Effector memory CD8-positive, alpha-beta T cell (primary cell): ENCODE measurements at regions not wholly inside any gene's neighbourhood (a gene's known extent, or its start where the extent isn't known, plus 50 kb on each side); places are given as distances from the start of the nearest gene placed in this dataset.

Experiments used
- ATAC-seq: fragments of 150-1000 bp; cut with Tn5 transposase; replicated peaks from 2 replicates; pipeline ENCODE4 v1.10.0; 2021; ENCODE audit warnings: mild to moderate bottlenecking, moderate library complexity
- DNase-seq, 3 experiments: peaks; one replicate each; pipeline ENCODE4 v3.0.0; 2021
- H3K27ac Mint-ChIP-seq, 2 donors: one replicate each; pipeline ENCODE4 v1.8.0; 2022; ENCODE audit warnings: mild to moderate bottlenecking in 2 of 2, mixed read lengths in 2 of 2, moderate library complexity in 2 of 2
- H3K27me3 Mint-ChIP-seq, 2 donors: one replicate each; pipeline ENCODE4 v1.8.0; 2022; ENCODE audit warnings: mixed read lengths in 2 of 2
- H3K36me3 Mint-ChIP-seq: one replicate; pipeline ENCODE4 v1.8.0; 2022; ENCODE audit warnings: mild to moderate bottlenecking, moderate library complexity, mixed read lengths; ENCODE audit not compliant: insufficient read depth
- H3K4me1 Mint-ChIP-seq, 2 donors: one replicate each; pipeline ENCODE4 v1.8.0; 2022; ENCODE audit warnings: low read depth in 2 of 2, mixed read lengths in 2 of 2
- H3K4me3 Mint-ChIP-seq, 2 donors: one replicate each; pipeline ENCODE4 v1.8.0; 2022; ENCODE audit warnings: mild to moderate bottlenecking in 2 of 2, mixed read lengths in 2 of 2, moderate library complexity in 2 of 2
- H3K9me3 Mint-ChIP-seq, 2 donors: one replicate each; pipeline ENCODE4 v1.8.0; 2022; ENCODE audit warnings: mixed read lengths in 2 of 2

DNA sequence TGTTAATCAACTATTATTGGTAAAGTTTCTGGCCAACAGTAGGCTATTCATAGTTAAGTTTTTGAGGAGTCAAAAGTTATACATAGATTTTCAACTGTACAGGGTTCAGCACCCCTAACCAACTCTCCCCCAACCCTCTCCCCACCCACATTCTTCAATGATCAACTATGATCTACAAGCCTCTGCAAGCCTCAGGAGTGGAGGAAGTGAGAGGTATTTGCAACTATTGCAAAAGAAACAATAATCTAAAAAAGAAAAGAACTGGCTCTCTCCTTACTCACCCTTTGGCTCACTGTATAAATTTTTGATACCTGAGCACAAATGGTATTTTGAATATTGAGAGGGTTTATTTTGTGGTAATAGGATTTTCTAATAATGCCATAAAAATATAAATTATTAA is 179.8 kb downstream of the IPMK start:
- H3K4me3 Mint-ChIP-seq, result no peak overlapping the region
- H3K27me3 Mint-ChIP-seq, result peaks cover 6 to 7% of the 10 kb centered on the region in 2 donors
- no peaks in the 10 kb centered on the region for H3K36me3 Mint-ChIP-seq
- H3K4me1 Mint-ChIP-seq, result no peaks in the 10 kb centered on the region
- ATAC-seq (no peak), DNase-seq (no peak)
- H3K27ac Mint-ChIP-seq, result no peak overlapping the region
- peaks cover 0 to 2% of the 10 kb centered on the region in 2 donors for H3K9me3 Mint-ChIP-seq

DNA sequence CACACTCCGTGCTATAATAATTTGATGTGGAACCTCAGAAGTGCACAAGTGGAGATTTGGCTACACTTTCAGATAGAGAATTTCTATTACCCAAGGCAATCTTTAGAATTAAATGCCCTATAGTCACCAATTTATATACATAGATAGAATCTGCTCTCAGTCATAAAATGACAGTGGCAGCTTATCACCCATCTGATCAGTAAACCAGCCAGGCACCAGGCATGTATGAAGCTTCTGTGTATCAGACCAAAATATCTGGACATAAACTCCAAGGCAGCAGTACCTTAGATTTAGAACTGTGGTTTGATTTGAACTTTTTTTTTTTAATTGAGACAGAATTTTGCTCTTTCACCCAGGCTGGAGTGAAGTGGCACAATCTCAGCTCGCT is 180.9 kb downstream of the IPMK start:
- ATAC-seq (no peak), DNase-seq (no peak)
- H3K27ac Mint-ChIP-seq, result no peak overlapping the region
- H3K36me3 Mint-ChIP-seq, result no peaks in the 10 kb centered on the region
- no peak overlapping the region for H3K4me3 Mint-ChIP-seq
- H3K27me3 Mint-ChIP-seq, result peaks cover 6 to 7% of the 10 kb centered on the region in 2 donors
- no peaks in the 10 kb centered on the region for H3K4me1 Mint-ChIP-seq
- H3K9me3 Mint-ChIP-seq, result peaks cover 0 to 2% of the 10 kb centered on the region in 2 donors

DNA sequence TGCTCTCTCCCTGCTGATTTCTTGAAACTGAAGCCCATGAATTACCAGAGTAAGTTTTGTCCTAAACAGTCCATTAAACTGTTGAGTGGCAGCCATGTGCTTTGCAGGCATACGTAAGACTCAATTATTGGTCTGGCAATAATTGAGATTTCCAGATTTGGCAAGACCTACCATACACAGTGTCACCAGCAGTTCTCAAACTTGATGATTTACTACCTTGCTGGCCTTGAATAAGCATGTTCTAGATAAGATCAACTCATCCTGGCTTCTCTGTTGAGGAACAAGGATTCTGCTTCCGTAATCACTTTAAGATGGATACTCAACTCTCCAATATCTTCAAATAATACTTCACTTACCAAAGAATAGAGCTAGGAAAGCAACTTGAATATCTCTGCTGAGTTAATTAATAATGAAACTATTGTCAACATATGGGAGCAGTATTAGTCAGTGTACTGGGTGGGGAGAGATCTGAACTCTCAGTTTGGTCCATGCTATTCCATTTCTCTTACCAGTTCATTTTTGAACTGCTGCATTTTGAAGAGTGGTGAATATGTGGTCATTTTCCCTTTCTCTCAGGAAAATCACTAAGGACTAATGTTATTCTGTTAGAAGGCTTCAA is 181.4 kb downstream of the IPMK start:
- no peak overlapping the region for H3K4me3 Mint-ChIP-seq
- H3K27ac Mint-ChIP-seq, result no peak overlapping the region
- H3K9me3 Mint-ChIP-seq, result peaks cover 0 to 2% of the 10 kb centered on the region in 2 donors
- H3K27me3 Mint-ChIP-seq, result peaks cover 6 to 7% of the 10 kb centered on the region in 2 donors
- DNase-seq (no peak), ATAC-seq (no peak)
- H3K36me3 Mint-ChIP-seq, result no peaks in the 10 kb centered on the region
- no peaks in the 10 kb centered on the region for H3K4me1 Mint-ChIP-seq

- Mint-ChIP-seq H3K9me3 (peaks cover 0 to 2% of the 10 kb centered on the region in 2 donors), H3K4me1 (no peaks in the 10 kb centered on the region), H3K27ac (no peak overlapping the region), H3K27me3 (peaks cover 6 to 15% of the 10 kb centered on the region in 2 donors), H3K36me3 (no peaks in the 10 kb centered on the region), H3K4me3 (no peak overlapping the region)
- no peak for DNase-seq
- ATAC-seq, result no peak
Observed at GRCh38 chr10:58082248-58082647, 185.4 kb downstream of the IPMK start.

DNA sequence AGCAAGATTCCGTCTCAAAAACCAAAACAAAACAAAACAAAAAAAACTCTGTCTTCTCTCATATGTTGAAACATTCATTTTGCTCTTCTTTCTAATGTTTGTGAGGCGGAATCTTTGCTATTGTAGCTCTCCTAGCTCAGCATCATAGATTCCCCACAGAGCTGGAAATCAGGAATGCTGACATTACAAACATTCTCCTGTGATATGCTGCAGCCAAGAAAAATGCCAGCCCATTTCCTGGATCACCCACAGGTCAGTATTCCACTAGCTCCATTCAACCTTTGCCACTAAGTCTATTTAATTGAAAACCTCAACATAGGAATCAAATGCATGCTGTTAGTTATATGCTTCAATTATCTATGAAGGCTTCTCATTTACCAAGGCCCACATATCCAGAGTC is 186.3 kb downstream of the IPMK start:
- no peak overlapping the region for H3K4me3 Mint-ChIP-seq
- H3K9me3 Mint-ChIP-seq, result peaks cover 0 to 2% of the 10 kb centered on the region in 2 donors
- no peak overlapping the region for H3K27ac Mint-ChIP-seq
- H3K27me3 Mint-ChIP-seq, result peaks cover 5 to 15% of the 10 kb centered on the region in 2 donors
- no peak for DNase-seq
- no peaks in the 10 kb centered on the region for H3K4me1 Mint-ChIP-seq
- no peaks in the 10 kb centered on the region for H3K36me3 Mint-ChIP-seq
- no peak for ATAC-seq

DNA sequence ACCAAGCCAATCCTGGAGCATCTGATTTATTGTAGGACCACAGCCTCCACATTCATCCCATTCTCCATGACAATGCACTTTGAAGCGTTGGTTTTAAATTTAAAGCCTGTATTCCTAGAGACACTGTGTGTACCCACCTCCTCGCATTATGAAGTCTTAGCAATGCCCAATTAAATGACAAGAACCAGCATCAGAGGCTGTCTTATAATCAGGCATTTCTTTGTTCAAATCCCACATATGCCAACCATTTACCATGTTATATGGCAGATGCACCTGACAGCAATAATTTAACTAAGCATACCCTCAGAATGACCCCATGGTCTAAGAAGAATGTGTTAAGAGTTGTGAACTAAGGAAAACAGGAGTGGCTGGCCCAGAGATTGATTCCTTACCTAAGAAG is 188.2 kb downstream of the IPMK start:
- Mint-ChIP-seq H3K9me3 (no peaks in the 10 kb centered on the region), H3K4me1 (no peaks in the 10 kb centered on the region), H3K27ac (no peak overlapping the region), H3K27me3 (peaks cover 0 to 9% of the 10 kb centered on the region in 2 donors), H3K36me3 (no peaks in the 10 kb centered on the region), H3K4me3 (no peak overlapping the region)
- ATAC-seq (no peak), DNase-seq (no peak)

GRCh38 chr10:58072634-58073033 is 195.1 kb downstream of the IPMK start:
- ATAC-seq, result no peak
- Mint-ChIP-seq H3K27me3 (peaks cover 13 to 14% of the 10 kb centered on the region in 2 donors), H3K27ac (no peak overlapping the region), H3K36me3 (no peaks in the 10 kb centered on the region), H3K4me3 (no peak overlapping the region), H3K4me1 (no peaks in the 10 kb centered on the region), H3K9me3 (peaks cover 0 to 3% of the 10 kb centered on the region in 2 donors)
- no peak for DNase-seq

DNA sequence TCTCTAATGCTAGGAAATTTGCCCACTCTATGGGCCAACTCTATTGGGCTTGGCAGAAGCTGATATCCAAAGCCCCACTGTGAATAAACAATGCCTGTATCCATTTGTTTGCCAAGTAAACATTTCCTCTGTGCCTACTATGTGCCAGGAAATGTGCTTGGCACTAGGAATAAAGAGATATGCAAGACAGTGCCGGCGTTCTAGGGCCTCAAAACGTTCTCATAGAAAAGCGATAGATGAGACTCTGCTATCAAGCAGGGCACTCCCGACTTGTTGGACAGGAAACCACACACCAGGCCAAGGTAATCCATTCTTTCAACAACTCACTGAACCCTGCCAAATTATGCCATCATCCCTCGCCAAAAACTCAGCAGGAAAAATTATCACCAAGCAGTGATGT is 196.7 kb downstream of the IPMK start:
- Mint-ChIP-seq H3K27me3 (peaks cover 13 to 30% of the 10 kb centered on the region in 2 donors), H3K36me3 (no peaks in the 10 kb centered on the region), H3K4me3 (no peak overlapping the region), H3K9me3 (peaks cover 0 to 3% of the 10 kb centered on the region in 2 donors), H3K4me1 (no peaks in the 10 kb centered on the region), H3K27ac (no peak overlapping the region)
- no peak for DNase-seq
- no peak for ATAC-seq

DNA sequence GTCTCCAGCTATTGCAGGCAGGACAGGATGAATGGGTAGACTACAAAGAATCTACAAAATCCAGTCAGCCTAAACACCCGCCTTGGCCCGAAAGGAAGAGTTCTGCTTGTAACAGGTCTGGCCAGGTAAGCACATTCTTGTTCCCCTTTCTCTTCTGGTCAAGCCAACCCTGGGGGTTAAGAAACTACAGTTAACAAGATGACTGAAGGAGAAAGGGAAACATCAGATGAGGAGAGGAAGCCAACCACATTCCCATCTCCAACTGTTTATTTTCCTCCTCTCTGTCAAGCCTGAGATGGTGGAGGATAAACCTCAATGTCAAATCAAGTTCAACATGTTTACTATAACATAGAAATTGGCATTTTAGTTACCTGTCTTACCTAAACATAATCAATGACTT is 198.9 kb downstream of the IPMK start:
- Mint-ChIP-seq H3K27ac (no peak overlapping the region), H3K9me3 (peaks cover 0 to 3% of the 10 kb centered on the region in 2 donors), H3K4me3 (no peak overlapping the region), H3K4me1 (no peaks in the 10 kb centered on the region), H3K27me3 (peaks cover 13 to 31% of the 10 kb centered on the region in 2 donors), H3K36me3 (no peaks in the 10 kb centered on the region)
- DNase-seq, result no peak
- ATAC-seq, result no peak

DNA sequence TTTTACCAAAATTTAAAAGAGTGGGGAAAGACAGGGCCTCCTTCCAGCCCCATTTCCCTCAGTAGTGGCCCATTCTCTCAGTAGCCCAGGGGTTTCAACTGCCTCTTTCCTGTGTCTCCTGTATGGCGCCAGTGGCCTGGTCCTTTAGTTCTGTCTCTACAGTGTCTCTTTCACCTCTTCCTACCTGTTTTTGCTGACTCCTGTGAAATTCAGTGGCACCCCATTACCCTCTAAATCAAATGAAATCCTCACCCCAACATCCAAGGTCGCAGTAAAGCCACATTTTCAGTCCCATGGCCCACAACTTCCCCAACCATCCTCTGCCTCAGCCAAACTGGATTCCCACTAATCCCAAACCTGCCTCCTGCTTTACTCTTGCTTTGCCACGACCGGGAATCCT is 200.7 kb downstream of the IPMK start:
- DNase-seq (no peak), ATAC-seq (no peak)
- Mint-ChIP-seq H3K36me3 (no peaks in the 10 kb centered on the region), H3K4me3 (no peak overlapping the region), H3K27me3 (peaks cover 8 to 31% of the 10 kb centered on the region in 2 donors), H3K9me3 (no peaks in the 10 kb centered on the region), H3K4me1 (no peaks in the 10 kb centered on the region), H3K27ac (no peak overlapping the region)

DNA sequence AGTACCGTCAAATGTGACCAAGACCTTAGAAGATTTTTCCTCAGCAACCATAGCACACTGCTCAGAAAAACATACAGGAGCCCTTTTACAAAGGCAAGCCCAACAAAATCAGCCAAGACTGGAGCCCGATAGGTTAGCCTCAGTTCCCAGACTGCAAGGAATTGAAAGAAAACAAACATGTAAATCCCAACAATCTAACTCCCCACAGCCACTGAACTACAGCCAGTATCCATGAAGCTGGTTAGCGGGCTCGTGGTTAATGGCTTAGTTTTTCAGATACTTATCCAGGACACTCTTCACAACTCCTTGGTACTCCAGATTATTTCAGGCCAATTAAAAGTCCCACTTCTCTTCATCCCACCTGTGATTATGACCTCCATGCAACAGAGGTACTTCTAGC is 201.6 kb downstream of the IPMK start:
- H3K9me3 Mint-ChIP-seq, result no peaks in the 10 kb centered on the region
- no peak overlapping the region for H3K27ac Mint-ChIP-seq
- H3K4me3 Mint-ChIP-seq, result no peak overlapping the region
- H3K4me1 Mint-ChIP-seq, result no peaks in the 10 kb centered on the region
- no peaks in the 10 kb centered on the region for H3K36me3 Mint-ChIP-seq
- ATAC-seq (no peak), DNase-seq (no peak)
- peaks cover 8 to 31% of the 10 kb centered on the region in 2 donors for H3K27me3 Mint-ChIP-seq

GRCh38 chr10:58065529-58065815 is 202.2 kb downstream of the IPMK start:
- Mint-ChIP-seq H3K4me3 (no peak overlapping the region), H3K36me3 (no peaks in the 10 kb centered on the region)
- ATAC-seq, result no peak

GRCh38 chr10:58064714-58065528 is 202.8 kb downstream of the IPMK start:
- Mint-ChIP-seq H3K4me1 (no peaks in the 10 kb centered on the region), H3K9me3 (no peaks in the 10 kb centered on the region), H3K36me3 (no peaks in the 10 kb centered on the region), H3K27ac (no peak overlapping the region), H3K4me3 (no peak overlapping the region), H3K27me3 (peaks cover 8 to 31% of the 10 kb centered on the region in 2 donors)
- ATAC-seq (no peak), DNase-seq (peak in 2 of 3 experiments; percentile 1 to 10)

More at GRCh38 chr10:58065529-58065815, 202.2 kb downstream of the IPMK start:
- Mint-ChIP-seq H3K27ac (no peak overlapping the region), H3K4me1 (no peaks in the 10 kb centered on the region), H3K9me3 (no peaks in the 10 kb centered on the region), H3K27me3 (peaks cover 8 to 31% of the 10 kb centered on the region in 2 donors)
- no peak for DNase-seq

GRCh38 chr10:58063861-58064480 is 203.7 kb downstream of the IPMK start:
- H3K9me3 Mint-ChIP-seq, result no peaks in the 10 kb centered on the region
- peaks cover 8 to 30% of the 10 kb centered on the region in 2 donors for H3K27me3 Mint-ChIP-seq
- H3K4me1 Mint-ChIP-seq, result no peaks in the 10 kb centered on the region
- DNase-seq (no peak), ATAC-seq (no peak)
- H3K27ac Mint-ChIP-seq, result no peak overlapping the region
- H3K4me3 Mint-ChIP-seq, result no peak overlapping the region
- H3K36me3 Mint-ChIP-seq, result no peaks in the 10 kb centered on the region
